Heart left ventricle (tissue), 16 donors: ENCODE measurements at regions not wholly inside any gene's neighbourhood (a gene's known extent, or its start where the extent isn't known, plus 50 kb on each side); places are given as distances from the start of the nearest gene placed in this dataset.
"Not testable (repeated sequence)": the region's sequence is repeated elsewhere in the genome, so short reads cannot be mapped to it uniquely, and the experiment has no call there.

Experiments
- ATAC-seq, 4 donors: fragments of 200-7000 bp; cut with Tn5 transposase; one replicate each; pipeline ENCODE4 v1.9.1; 2020 to 2022; ENCODE audit warnings: moderate library complexity in 4 of 4, mild to moderate bottlenecking in 3 of 4, moderate number of reproducible peaks in 1 of 4
- DNase-seq, 5 donors: peaks; one replicate each; pipeline ENCODE4 v3.0.0-alpha.2; 2020
- H3K27ac ChIP-seq, 12 donors: fragments of 200-600 bp; sonication (generic) in 4 of 12; one replicate each; pipeline versions ENCODE4 v1.5.0 to v1.8.0; 2016 to 2022; ENCODE audit warnings: mild to moderate bottlenecking in 2 of 12
- H3K27me3 ChIP-seq, 9 donors: fragments of 200-600 bp; sonication (generic) in 2 of 9; one replicate each; pipeline versions ENCODE4 v1.5.1 to v1.8.0; 2016 to 2022; ENCODE audit warnings: mild to moderate bottlenecking in 3 of 9
- H3K36me3 ChIP-seq, 9 donors: fragments of 200-600 bp; sonication (generic) in 2 of 9; one replicate each; pipeline versions ENCODE4 v1.5.0 to v1.8.0; 2018 to 2022; ENCODE audit warnings: mild to moderate bottlenecking in 2 of 9
- H3K4me1 ChIP-seq, 12 donors: fragments of 200-600 bp; sonication (generic) in 4 of 12; one replicate each; pipeline versions ENCODE4 v1.5.0 to v1.8.0; 2016 to 2022; ENCODE audit warnings: mild to moderate bottlenecking in 3 of 12
- H3K4me3 ChIP-seq, 12 donors: fragments of 200-600 bp; sonication (generic) in 4 of 12; one replicate each; pipeline versions ENCODE4 v1.5.0 to v1.8.0; 2017 to 2022; ENCODE audit warnings: mild to moderate bottlenecking in 9 of 12, moderate library complexity in 4 of 12
- H3K9me3 ChIP-seq, 12 donors: fragments of 200-600 bp; sonication (generic) in 4 of 12; one replicate each; pipeline versions ENCODE4 v1.5.0 to v1.8.0; 2016 to 2022; ENCODE audit warnings: mild to moderate bottlenecking in 1 of 12
- POLR2A ChIP-seq, 2 donors: fragments of 450-650 bp; IDR thresholded peaks; one replicate each; pipeline ENCODE4 v1.6.1; 2017; ENCODE audit warnings: antibody characterized with exemption in 2 of 2, mild to moderate bottlenecking in 2 of 2, moderate library complexity in 2 of 2
- WGBS, 4 donors: extraction: QIAGEN DNeasy Blood & Tissue Kit in 2 of 4; methylation state at CpG; one replicate each; pipeline versions ENCODE4 v1.1.5 to v1.1.7; 2013 to 2018; 5-methylcytosine and 5-hydroxymethylcytosine counted together
- intact Hi-C, 10 donors: fragments of 100-400 bp; cut with DNase I; formaldehyde crosslinking; loops; one replicate each; pipeline versions ENCODE4 v1.11.1 to v1.14.2; 2022
- TF ChIP-seq, protein P1 (sequence below), 12 donors: fragments of 200-600 bp; sonication (generic) in 4 of 12; IDR thresholded peaks; one replicate each; pipeline versions ENCODE4 v1.5.0 to v1.8.0; 2018 to 2022; ENCODE audit warnings: antibody characterized with exemption in 12 of 12, mild to moderate bottlenecking in 5 of 12
- donor health status: ischemic (EF 13 %, LVEDD 7.1; RV severe dilation, severe dysfunction).
- donor health status: healthy with polysubstance abuse.
- donor health status: DM: no; HTN: yes; CAD: no.
- donor health status: DM: no; HTN: no; CAD: no.
- donor health status: ischemic (EF 25% LVEDD 6.9; RV normal size, moderate dysfunction).
- donor health status: ischemic (EF 25% LVEDD 5.7; RV mildly dilated, moderate dysfunction).
- donor health status: healthy.
- donor health status: DM: yes; HTN: yes; CAD: no.
- donor health status: ischemic (EF 35%, LVEDD 5.7; RV mildly dilated, moderate dysfunction).
- donor health status: nonischemic (EF 11% LVEDD 7.7; RV severe dilation, severe dysfunction).
- donor health status: DM: yes; HTN: yes; CAD: no.
- donor health status: PGD.
- donor health status: ischemic (EF 29% LVEDD 5.4; RV normal size, mild dysfunction).
- donor health status: nonischemic (EF 23%, LVEDD 6.1; RV moderate dilation, normal function).

DNA sequence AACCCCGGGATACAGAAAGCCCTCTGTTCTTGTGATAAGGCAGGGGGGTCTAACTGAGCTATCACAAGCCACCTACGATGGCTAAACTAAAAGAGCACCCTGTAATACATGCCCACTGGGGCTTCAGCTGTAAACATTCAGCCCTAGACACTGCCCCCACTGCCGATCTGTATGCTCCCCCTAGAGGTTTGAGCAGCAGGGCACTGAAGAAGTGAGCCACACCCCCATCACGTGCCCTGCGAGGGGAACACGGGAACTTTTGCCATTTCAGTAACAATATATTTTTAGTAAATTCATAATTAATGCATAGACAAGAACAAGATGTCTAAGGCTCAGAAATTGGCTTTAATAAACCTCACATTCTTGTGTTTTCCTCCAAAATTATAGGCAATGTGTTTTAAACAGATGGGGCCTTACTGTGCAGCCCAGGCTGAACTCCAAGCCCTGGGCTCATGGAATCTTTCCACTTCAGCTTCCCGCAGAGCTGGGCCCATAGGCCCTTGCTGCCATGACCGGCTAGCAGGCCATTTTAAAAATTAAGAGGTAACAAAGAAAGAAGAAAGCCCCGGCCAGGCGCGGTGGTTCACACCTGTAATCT lies 235.3 kb upstream of the SFRP2 start:
- H3K36me3 ChIP-seq: no peaks in the 10 kb centered on the region
- WGBS, 4 donors: 44 to 74% (median 60%) methylated on average over 11 of the region's 11 CpGs
- intact Hi-C loops: loop anchor here in 2 of 10 donors (5.0 to 10.0 kb wide), 2 partner anchors 229 to 232 kb away; no protein-coding TSS in a partner anchor
- no peak overlapping the region for H3K27ac ChIP-seq
- ATAC-seq: no peak
- H3K4me3 ChIP-seq: no peak overlapping the region
- no peak for TF ChIP-seq POLR2A (IDR thresholded peaks at IDR 0.05)
- TF ChIP-seq, protein P1, sequence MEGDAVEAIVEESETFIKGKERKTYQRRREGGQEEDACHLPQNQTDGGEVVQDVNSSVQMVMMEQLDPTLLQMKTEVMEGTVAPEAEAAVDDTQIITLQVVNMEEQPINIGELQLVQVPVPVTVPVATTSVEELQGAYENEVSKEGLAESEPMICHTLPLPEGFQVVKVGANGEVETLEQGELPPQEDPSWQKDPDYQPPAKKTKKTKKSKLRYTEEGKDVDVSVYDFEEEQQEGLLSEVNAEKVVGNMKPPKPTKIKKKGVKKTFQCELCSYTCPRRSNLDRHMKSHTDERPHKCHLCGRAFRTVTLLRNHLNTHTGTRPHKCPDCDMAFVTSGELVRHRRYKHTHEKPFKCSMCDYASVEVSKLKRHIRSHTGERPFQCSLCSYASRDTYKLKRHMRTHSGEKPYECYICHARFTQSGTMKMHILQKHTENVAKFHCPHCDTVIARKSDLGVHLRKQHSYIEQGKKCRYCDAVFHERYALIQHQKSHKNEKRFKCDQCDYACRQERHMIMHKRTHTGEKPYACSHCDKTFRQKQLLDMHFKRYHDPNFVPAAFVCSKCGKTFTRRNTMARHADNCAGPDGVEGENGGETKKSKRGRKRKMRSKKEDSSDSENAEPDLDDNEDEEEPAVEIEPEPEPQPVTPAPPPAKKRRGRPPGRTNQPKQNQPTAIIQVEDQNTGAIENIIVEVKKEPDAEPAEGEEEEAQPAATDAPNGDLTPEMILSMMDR (IDR thresholded peaks at IDR 0.05): peak in 3 of 12 donors; percentile 18 to 38 (median 33)
- no peaks in the 10 kb centered on the region for H3K4me1 ChIP-seq
- no peak for DNase-seq
- no peaks in the 10 kb centered on the region for H3K9me3 ChIP-seq
- H3K27me3 ChIP-seq: peaks cover 0 to 3% (median 0%) of the 10 kb centered on the region in 9 donors

DNA sequence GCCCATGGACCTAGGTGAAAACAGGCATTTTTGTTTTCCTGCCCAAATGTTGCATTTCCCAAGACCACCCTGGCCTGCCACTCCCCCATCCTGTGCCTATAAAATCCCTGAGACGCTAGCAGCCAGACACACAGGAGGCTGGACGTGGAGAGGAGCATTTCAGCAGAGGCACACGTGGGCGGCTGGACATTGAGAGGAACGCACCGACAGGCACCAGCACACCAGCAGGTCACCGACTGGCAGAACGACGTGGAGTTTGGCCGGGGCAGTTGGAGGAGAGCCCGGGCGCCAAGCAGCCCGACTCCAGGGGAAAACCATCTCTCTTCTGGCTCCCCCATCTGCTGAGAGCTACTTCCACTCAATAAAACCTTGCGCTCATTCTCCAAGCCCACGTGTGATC lies 234.8 kb upstream of the SFRP2 start:
- H3K4me3 ChIP-seq, H3K36me3 ChIP-seq, ATAC-seq, DNase-seq, H3K9me3 ChIP-seq, H3K27me3 ChIP-seq, H3K27ac ChIP-seq, H3K4me1 ChIP-seq: not testable (repeated sequence)
- 72 to 82% (median 78%) methylated on average over 15 of the region's 15 CpGs for WGBS, 4 donors
- intact Hi-C loops: loop anchor here in 2 of 10 donors (5.0 to 10.0 kb wide), 2 partner anchors 229 to 231 kb away; no protein-coding TSS in a partner anchor

DNA sequence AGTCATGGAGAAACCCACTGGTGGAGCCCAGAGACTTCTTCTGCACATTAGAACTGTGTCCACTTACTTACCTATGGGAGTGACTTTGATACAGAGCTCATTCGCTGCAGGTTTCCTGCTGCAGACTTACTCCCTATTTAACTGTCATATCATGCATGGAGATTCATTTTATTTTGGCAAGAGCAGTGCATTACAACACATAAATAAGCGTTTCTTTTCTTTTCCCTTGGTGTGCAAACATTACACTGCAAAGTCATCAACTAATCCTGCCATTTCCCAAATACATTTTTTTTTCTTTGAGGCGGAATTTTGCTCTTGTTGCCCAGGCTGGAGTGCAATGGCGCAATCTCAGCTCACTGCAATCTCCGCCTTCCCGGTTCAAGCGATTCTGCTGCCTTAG lies 230.9 kb upstream of the SFRP2 start:
- Histone ChIP-seq H3K36me3 (no peaks in the 10 kb centered on the region), H3K27me3 (peaks cover 0 to 3% (median 0%) of the 10 kb centered on the region in 9 donors), H3K4me3 (no peak overlapping the region), H3K9me3 (no peaks in the 10 kb centered on the region), H3K4me1 (no peaks in the 10 kb centered on the region), H3K27ac (no peak overlapping the region)
- TF ChIP-seq, protein P1 (IDR thresholded peaks at IDR 0.05): no peak
- TF ChIP-seq POLR2A (IDR thresholded peaks at IDR 0.05): no peak
- ATAC-seq: no peak
- WGBS, 4 donors: 88 to 91% (median 91%) methylated on average over 7 of the region's 7 CpGs
- intact Hi-C loops: loop anchor here in 4 of 10 donors (5.0 to 10.0 kb wide), 2 partner anchors 225 to 228 kb away; no protein-coding TSS in a partner anchor
- DNase-seq: no peak

DNA sequence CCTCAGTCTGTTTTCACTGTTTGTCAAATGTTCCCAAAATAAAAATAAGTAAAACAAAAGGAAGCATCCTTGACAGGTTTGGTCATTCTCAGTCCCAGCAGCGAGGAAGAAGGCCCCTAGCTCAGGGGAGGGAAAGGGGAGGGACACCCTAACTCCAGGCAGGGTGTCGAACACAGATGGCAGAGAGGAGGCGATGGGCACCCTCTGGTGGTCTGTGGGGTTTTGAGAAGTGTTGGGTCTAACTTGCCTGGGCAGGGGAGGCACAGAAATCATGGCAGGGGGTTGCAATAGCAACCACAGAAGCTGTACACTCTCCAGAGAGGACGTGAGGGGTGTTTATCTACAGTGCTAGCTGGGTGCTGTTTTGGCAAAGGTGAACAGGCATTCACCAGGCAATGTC lies 229.8 kb upstream of the SFRP2 start:
- intact Hi-C loops: loop anchor here in 2 of 10 donors (10.0 kb wide), 1 partner anchor 224 kb away; no protein-coding TSS in a partner anchor
- WGBS, 4 donors: 35 to 39% (median 38%) methylated on average over 4 of the region's 4 CpGs
- no peak for ATAC-seq

More for the DNA sequence above, 229.8 kb upstream of the SFRP2 start:
- no peak overlapping the region for H3K4me3 ChIP-seq
- no peak for TF ChIP-seq POLR2A (IDR thresholded peaks at IDR 0.05)
- TF ChIP-seq, protein P1 (IDR thresholded peaks at IDR 0.05): peak in 1 of 12 donors; percentile 3
- no peaks in the 10 kb centered on the region for H3K9me3 ChIP-seq
- no peak overlapping the region for H3K27ac ChIP-seq
- no peaks in the 10 kb centered on the region for H3K36me3 ChIP-seq
- DNase-seq: no peak
- no peaks in the 10 kb centered on the region for H3K4me1 ChIP-seq
- peaks cover 0 to 3% (median 0%) of the 10 kb centered on the region in 9 donors for H3K27me3 ChIP-seq
